ENCODE measurements at regions not wholly inside any gene's neighbourhood (a gene's known extent, or its start where the extent isn't known, plus 50 kb on each side); places are given as distances from the start of the nearest gene placed in this dataset.

GRCh38 chr15:93524432-93524831, 435.4 kb upstream of the RGMA start:
- Histone ChIP-seq H3K4me3 (replicated peaks in 1 of 2; ENCODE audit: low read depth in 1 of 2, low read length in 2 of 2) (no peak overlapping the region), H3K9me2 (ENCODE audit: insufficient read depth) (no peaks in the 10 kb centered on the region), H3K4me2 (ENCODE audit: low read length) (no peak overlapping the region), H2AFZ (ENCODE audit: low read depth, low read length, poor library complexity, severe bottlenecking) (no peak overlapping the region), H3K27ac (ENCODE audit: low read depth, low read length) (no peak overlapping the region), H3K36me3 (ENCODE audit: control insufficient read depth in 1 of 2, insufficient read depth in 2 of 2, low read length in 2 of 2) (no peaks in the 10 kb centered on the region), H3K4me1 (ENCODE audit: control insufficient read depth in 1 of 2, insufficient read depth in 2 of 2, low read length in 2 of 2) (no peaks in the 10 kb centered on the region), H3K27me3 (ENCODE audit: insufficient read depth, low read length) (peaks cover 5% of the 10 kb centered on the region; the same call in 1 of the 2 replicates), H3K79me2 (ENCODE audit: insufficient read depth, low read length) (no peaks in the 10 kb centered on the region), H3K9ac (ENCODE audit: low read length) (no peak overlapping the region), H4K20me1 (ENCODE audit: insufficient read depth) (no peaks in the 10 kb centered on the region), H3K9me3 (ENCODE audit: control insufficient read depth in 1 of 2, insufficient read depth in 1 of 2, low read depth in 1 of 2, low read length in 2 of 2) (no peaks in the 10 kb centered on the region)
- CTCF ChIA-PET = no interaction called here
- RAD21 ChIA-PET (ENCODE audit: low non-redundant PET in 1 of 2, low total read pairs in 2 of 2, uncharacterized antibody in 2 of 2, unreplicated experiment in 2 of 2) = no interaction called here
- POLR2A ChIA-PET = no interaction called here
- intact Hi-C loops (cut with micrococcal nuclease) = no loop called here
- no TSS peak for BruUV-seq (replicated peaks)
- TF ChIP-seq CTCF (IDR thresholded peaks at IDR 0.05 in 2 of 3, conservative IDR thresholded peaks at IDR 0.05 in 1 of 3; ENCODE audit: borderline replicate concordance in 1 of 3, insufficient read depth in 1 of 3, low read depth in 2 of 3, low read length in 2 of 3) = no peak
- TF ChIP-seq SIN3A (IDR thresholded peaks at IDR 0.05; ENCODE audit: low read depth) = no peak
- TF ChIP-seq TCF7L2 (IDR thresholded peaks at IDR 0.05; ENCODE audit: borderline replicate concordance, extremely low read depth, insufficient read depth, insufficient read length) = no peak
- TF ChIP-seq CEBPB (IDR thresholded peaks at IDR 0.05; ENCODE audit: low read depth) = no peak
- TF ChIP-seq JUND (IDR thresholded peaks at IDR 0.05) = no peak
- no peak for TF ChIP-seq ZNF274 (IDR thresholded peaks at IDR 0.05; ENCODE audit: low read depth, low read length)
- TF ChIP-seq ATF3 (IDR thresholded peaks at IDR 0.05) = no peak
- no peak for TF ChIP-seq FOSL1 (IDR thresholded peaks at IDR 0.05; ENCODE audit: low read depth)
- TF ChIP-seq ELF1 (IDR thresholded peaks at IDR 0.05; ENCODE audit: borderline replicate concordance, low read depth) = no peak
- no peak for TF ChIP-seq ZFX (IDR thresholded peaks at IDR 0.05)
- no peak for TF ChIP-seq POLR2A (IDR thresholded peaks at IDR 0.05; ENCODE audit: borderline replicate concordance, extremely low read depth, insufficient read depth, insufficient read length)
- TF ChIP-seq CBX3 (IDR thresholded peaks at IDR 0.05; ENCODE audit: low read depth) = no peak
- TF ChIP-seq ZBTB33 (IDR thresholded peaks at IDR 0.05; ENCODE audit: extremely low read depth, insufficient replicate concordance, low read length) = no peak
- ATAC-seq (no peak), DNase-seq (ENCODE audit: low read depth, low spot score) (no peak)
